ENCODE measurements at regions not wholly inside any gene's neighbourhood (a gene's known extent, or its start where the extent isn't known, plus 50 kb on each side); places are given as distances from the start of the nearest gene placed in this dataset.

- peaks cover 3% of the 10 kb centered on the region for H3K4me1 Mint-ChIP-seq (ENCODE audit: low read depth, unreplicated experiment)
- no peaks in the 10 kb centered on the region for H3K9me3 ChIP-seq
- intact Hi-C loops (cut with micrococcal nuclease; ENCODE audit: unreplicated experiment): no loop called here
- H3K4me1 ChIP-seq: no peaks in the 10 kb centered on the region
- no TSS peak for BruUV-seq (replicated peaks)
- H3K9me3 Mint-ChIP-seq (ENCODE audit: unreplicated experiment): peaks cover 5% of the 10 kb centered on the region
- peaks cover 19% of the 10 kb centered on the region for H3K36me3 Mint-ChIP-seq (ENCODE audit: insufficient read depth, unreplicated experiment)
- CTCF ChIA-PET: no interaction called here
- TF ChIP-seq CTCF (IDR thresholded peaks at IDR 0.05; ENCODE audit: insufficient read depth in 1 of 2, low read depth in 1 of 2, low read length in 1 of 2, severe bottlenecking in 1 of 2, unreplicated experiment in 1 of 2): no peak
- POLR2A ChIA-PET: no interaction called here
- H3K27ac Mint-ChIP-seq (ENCODE audit: unreplicated experiment): no peak overlapping the region
- no peaks in the 10 kb centered on the region for H3K27me3 Mint-ChIP-seq (ENCODE audit: insufficient read depth, unreplicated experiment)
- H3K4me3 Mint-ChIP-seq (ENCODE audit: unreplicated experiment): no peak overlapping the region
- no peaks in the 10 kb centered on the region for H3K27me3 ChIP-seq (replicated peaks; ENCODE audit: control insufficient read depth, insufficient read depth, low read length)
- no peaks in the 10 kb centered on the region for H3K36me3 ChIP-seq (ENCODE audit: control insufficient read depth, insufficient read depth, low read length)
- no peak overlapping the region for H3K4me3 ChIP-seq (ENCODE audit: low read depth, low read length)
- no peak for DNase-seq
These were observed 196.3 kb downstream of the CTTN start for GRCh38 chr11:70594606-70595005.

GRCh38 chr11:70595016-70595415, 196.7 kb downstream of the CTTN start:
- ChIA-PET POLR2A (no interaction called here), CTCF (no interaction called here)
- no peak overlapping the region for H3K27ac Mint-ChIP-seq (ENCODE audit: unreplicated experiment)
- no peaks in the 10 kb centered on the region for H3K36me3 ChIP-seq (ENCODE audit: control insufficient read depth, insufficient read depth, low read length)
- peaks cover 7% of the 10 kb centered on the region for H3K4me1 Mint-ChIP-seq (ENCODE audit: low read depth, unreplicated experiment)
- H3K36me3 Mint-ChIP-seq (ENCODE audit: insufficient read depth, unreplicated experiment): peaks cover 19% of the 10 kb centered on the region
- H3K4me3 Mint-ChIP-seq (ENCODE audit: unreplicated experiment): no peak overlapping the region
- no peaks in the 10 kb centered on the region for H3K9me3 ChIP-seq
- intact Hi-C loops (cut with micrococcal nuclease; ENCODE audit: unreplicated experiment): no loop called here
- BruUV-seq (replicated peaks): no TSS peak
- no peaks in the 10 kb centered on the region for H3K27me3 Mint-ChIP-seq (ENCODE audit: insufficient read depth, unreplicated experiment)
- no peaks in the 10 kb centered on the region for H3K27me3 ChIP-seq (replicated peaks; ENCODE audit: control insufficient read depth, insufficient read depth, low read length)
- peaks cover 9% of the 10 kb centered on the region for H3K9me3 Mint-ChIP-seq (ENCODE audit: unreplicated experiment)
- no peak for DNase-seq
- no peak for TF ChIP-seq CTCF (IDR thresholded peaks at IDR 0.05; ENCODE audit: insufficient read depth in 1 of 2, low read depth in 1 of 2, low read length in 1 of 2, severe bottlenecking in 1 of 2, unreplicated experiment in 1 of 2)
- H3K4me3 ChIP-seq (ENCODE audit: low read depth, low read length): no peak overlapping the region
- H3K4me1 ChIP-seq: no peaks in the 10 kb centered on the region

- Histone ChIP-seq H3K4me3 (ENCODE audit: low read depth, low read length) (no peak overlapping the region), H3K27me3 (replicated peaks; ENCODE audit: control insufficient read depth, insufficient read depth, low read length) (no peaks in the 10 kb centered on the region), H3K4me1 (no peaks in the 10 kb centered on the region), H3K9me3 (no peaks in the 10 kb centered on the region), H3K36me3 (ENCODE audit: control insufficient read depth, insufficient read depth, low read length) (no peaks in the 10 kb centered on the region)
- CTCF ChIA-PET: no interaction called here
- BruUV-seq (replicated peaks): no TSS peak
- no peaks in the 10 kb centered on the region for H3K27me3 Mint-ChIP-seq (ENCODE audit: insufficient read depth, unreplicated experiment)
- POLR2A ChIA-PET: no interaction called here
- intact Hi-C loops (cut with micrococcal nuclease; ENCODE audit: unreplicated experiment): no loop called here
- H3K9me3 Mint-ChIP-seq (ENCODE audit: unreplicated experiment): peaks cover 10% of the 10 kb centered on the region
- peaks cover 21% of the 10 kb centered on the region for H3K36me3 Mint-ChIP-seq (ENCODE audit: insufficient read depth, unreplicated experiment)
- no peak overlapping the region for H3K27ac Mint-ChIP-seq (ENCODE audit: unreplicated experiment)
- TF ChIP-seq CTCF (IDR thresholded peaks at IDR 0.05; ENCODE audit: insufficient read depth in 1 of 2, low read depth in 1 of 2, low read length in 1 of 2, severe bottlenecking in 1 of 2, unreplicated experiment in 1 of 2): no peak
- no peak overlapping the region for H3K4me3 Mint-ChIP-seq (ENCODE audit: unreplicated experiment)
- H3K4me1 Mint-ChIP-seq (ENCODE audit: low read depth, unreplicated experiment): peaks cover 7% of the 10 kb centered on the region
- no peak for DNase-seq
These were observed 197.1 kb downstream of the CTTN start for GRCh38 chr11:70595452-70595851.

All from Caco-2 (cell line).